ENCODE measurements at regions not wholly inside any gene's neighbourhood (a gene's known extent, or its start where the extent isn't known, plus 50 kb on each side); places are given as distances from the start of the nearest gene placed in this dataset.

DNA sequence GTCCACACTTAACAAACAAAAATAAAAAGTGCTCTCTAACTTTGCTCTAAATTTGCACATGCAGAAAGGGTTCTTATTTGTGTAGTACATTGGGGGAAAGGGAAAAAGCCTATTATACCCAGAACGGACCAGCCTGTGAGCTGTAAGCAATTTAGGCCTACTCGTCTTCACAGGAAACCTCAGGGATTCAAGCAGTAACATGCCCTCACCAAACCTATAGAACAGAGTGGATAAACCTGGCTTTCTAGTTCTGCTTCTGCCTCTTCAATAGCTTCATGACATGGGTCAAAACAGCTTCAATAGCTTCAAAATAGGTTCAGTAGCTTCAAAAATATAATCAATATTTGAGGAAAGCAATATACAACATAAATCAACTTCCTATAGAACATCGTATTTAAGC is 163.7 kb downstream of the ARL4A start:
- H3K4me1 ChIP-seq (ENCODE audit: insufficient read depth, low read length) = no peaks in the 10 kb centered on the region
- H3K4me3 ChIP-seq (ENCODE audit: insufficient read depth, low read length) = no peak overlapping the region
- H3K36me3 ChIP-seq (ENCODE audit: insufficient read depth, low read length) = no peaks in the 10 kb centered on the region
- no peaks in the 10 kb centered on the region for H4K20me1 ChIP-seq (ENCODE audit: insufficient read depth, low read length)
- no peaks in the 10 kb centered on the region for H3K27me3 ChIP-seq (ENCODE audit: insufficient read depth, low read length)
- no peaks in the 10 kb centered on the region for H3K9me3 ChIP-seq (ENCODE audit: low read depth, low read length)
- TF ChIP-seq, protein P1, sequence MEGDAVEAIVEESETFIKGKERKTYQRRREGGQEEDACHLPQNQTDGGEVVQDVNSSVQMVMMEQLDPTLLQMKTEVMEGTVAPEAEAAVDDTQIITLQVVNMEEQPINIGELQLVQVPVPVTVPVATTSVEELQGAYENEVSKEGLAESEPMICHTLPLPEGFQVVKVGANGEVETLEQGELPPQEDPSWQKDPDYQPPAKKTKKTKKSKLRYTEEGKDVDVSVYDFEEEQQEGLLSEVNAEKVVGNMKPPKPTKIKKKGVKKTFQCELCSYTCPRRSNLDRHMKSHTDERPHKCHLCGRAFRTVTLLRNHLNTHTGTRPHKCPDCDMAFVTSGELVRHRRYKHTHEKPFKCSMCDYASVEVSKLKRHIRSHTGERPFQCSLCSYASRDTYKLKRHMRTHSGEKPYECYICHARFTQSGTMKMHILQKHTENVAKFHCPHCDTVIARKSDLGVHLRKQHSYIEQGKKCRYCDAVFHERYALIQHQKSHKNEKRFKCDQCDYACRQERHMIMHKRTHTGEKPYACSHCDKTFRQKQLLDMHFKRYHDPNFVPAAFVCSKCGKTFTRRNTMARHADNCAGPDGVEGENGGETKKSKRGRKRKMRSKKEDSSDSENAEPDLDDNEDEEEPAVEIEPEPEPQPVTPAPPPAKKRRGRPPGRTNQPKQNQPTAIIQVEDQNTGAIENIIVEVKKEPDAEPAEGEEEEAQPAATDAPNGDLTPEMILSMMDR (IDR thresholded peaks at IDR 0.05; ENCODE audit: extremely low read depth, low read depth, low read length) = no peak
- no peak for DNase-seq (ENCODE audit: insufficient read length, low spot score, missing footprints)
- H3K27ac ChIP-seq (ENCODE audit: low read depth, low read length) = no peak overlapping the region
- no peaks in the 10 kb centered on the region for H3K79me2 ChIP-seq (ENCODE audit: insufficient read depth, low read length)
- no peak overlapping the region for H3K4me2 ChIP-seq (ENCODE audit: insufficient read depth, low read length)
- no peak overlapping the region for H2AFZ ChIP-seq (ENCODE audit: low read length)

DNA sequence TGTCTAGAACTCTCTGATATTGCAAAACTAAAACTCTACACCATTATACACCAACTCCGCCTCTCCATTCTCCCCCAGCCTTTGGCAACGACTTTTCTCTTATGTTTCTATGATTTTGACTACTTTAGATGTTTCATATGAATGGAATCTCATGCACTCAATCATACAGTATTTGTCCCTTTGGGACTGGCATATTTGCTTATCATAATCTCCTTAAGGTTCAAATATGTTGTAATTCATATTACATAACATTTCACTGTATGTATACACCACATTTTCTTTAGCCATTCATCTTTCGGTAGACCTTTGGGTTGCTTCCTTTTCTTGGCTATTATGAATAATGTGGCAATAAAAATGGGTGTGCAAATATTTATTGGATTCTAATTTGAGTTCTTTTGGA is 164.4 kb downstream of the ARL4A start:
- no peaks in the 10 kb centered on the region for H4K20me1 ChIP-seq (ENCODE audit: insufficient read depth, low read length)
- H3K36me3 ChIP-seq (ENCODE audit: insufficient read depth, low read length) = no peaks in the 10 kb centered on the region
- no peak overlapping the region for H3K4me2 ChIP-seq (ENCODE audit: insufficient read depth, low read length)
- H3K9me3 ChIP-seq (ENCODE audit: low read depth, low read length) = no peaks in the 10 kb centered on the region
- no peaks in the 10 kb centered on the region for H3K27me3 ChIP-seq (ENCODE audit: insufficient read depth, low read length)
- no peak overlapping the region for H3K4me3 ChIP-seq (ENCODE audit: insufficient read depth, low read length)
- no peak for DNase-seq (ENCODE audit: insufficient read length, low spot score, missing footprints)
- TF ChIP-seq, protein P1 (IDR thresholded peaks at IDR 0.05; ENCODE audit: extremely low read depth, low read depth, low read length) = no peak
- H3K4me1 ChIP-seq (ENCODE audit: insufficient read depth, low read length) = no peaks in the 10 kb centered on the region
- no peak overlapping the region for H2AFZ ChIP-seq (ENCODE audit: low read length)
- no peaks in the 10 kb centered on the region for H3K79me2 ChIP-seq (ENCODE audit: insufficient read depth, low read length)
- H3K27ac ChIP-seq (ENCODE audit: low read depth, low read length) = no peak overlapping the region

DNA sequence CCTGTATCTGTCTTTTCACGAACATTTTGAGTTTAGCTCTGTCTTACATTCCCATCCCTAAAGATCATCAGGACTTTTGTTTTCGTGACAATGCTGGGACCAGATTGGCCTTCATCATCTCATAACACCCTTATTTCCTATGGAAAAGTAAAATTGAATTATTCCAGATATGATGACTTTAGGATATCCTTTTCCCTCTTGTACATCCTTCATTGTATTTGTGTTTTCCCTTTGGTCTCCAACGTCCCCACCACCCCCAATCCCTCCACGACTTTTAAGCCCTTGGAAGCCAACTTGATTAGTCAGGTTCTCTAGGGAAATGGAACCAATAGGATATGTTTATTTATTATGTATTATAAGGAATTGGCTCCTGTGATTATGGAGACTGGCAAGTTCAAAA is 167.6 kb downstream of the ARL4A start:
- Histone ChIP-seq H3K79me2 (ENCODE audit: insufficient read depth, low read length) (no peaks in the 10 kb centered on the region), H3K4me3 (ENCODE audit: insufficient read depth, low read length) (no peak overlapping the region), H3K9me3 (ENCODE audit: low read depth, low read length) (no peaks in the 10 kb centered on the region), H4K20me1 (ENCODE audit: insufficient read depth, low read length) (no peaks in the 10 kb centered on the region), H3K4me1 (ENCODE audit: insufficient read depth, low read length) (no peaks in the 10 kb centered on the region), H3K36me3 (ENCODE audit: insufficient read depth, low read length) (no peaks in the 10 kb centered on the region), H3K4me2 (ENCODE audit: insufficient read depth, low read length) (no peak overlapping the region), H3K27ac (ENCODE audit: low read depth, low read length) (no peak overlapping the region), H2AFZ (ENCODE audit: low read length) (no peak overlapping the region), H3K27me3 (ENCODE audit: insufficient read depth, low read length) (no peaks in the 10 kb centered on the region)
- no peak for DNase-seq (ENCODE audit: insufficient read length, low spot score, missing footprints)
- TF ChIP-seq, protein P1 (IDR thresholded peaks at IDR 0.05; ENCODE audit: extremely low read depth, low read depth, low read length) = no peak

DNA sequence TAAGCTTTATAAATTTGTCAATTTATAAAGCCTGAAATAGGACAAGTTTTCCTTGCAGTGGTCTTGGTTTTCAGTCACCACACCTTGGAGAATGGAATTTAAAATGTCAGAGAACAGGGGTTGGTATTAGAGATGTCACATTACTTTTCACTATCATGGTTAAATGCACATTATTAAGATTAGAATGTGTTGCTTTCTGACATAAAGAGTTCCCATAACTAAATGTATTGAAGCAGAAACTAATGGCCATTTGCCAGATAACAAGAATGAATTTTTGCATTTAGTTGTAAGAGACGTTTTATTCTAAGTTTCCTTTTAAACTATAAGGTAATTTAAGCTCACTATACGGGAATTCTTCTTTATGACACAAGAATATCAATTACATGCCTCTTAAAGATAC is 172.3 kb downstream of the ARL4A start:
- TF ChIP-seq, protein P1 (IDR thresholded peaks at IDR 0.05; ENCODE audit: extremely low read depth, low read depth, low read length) = no peak
- H4K20me1 ChIP-seq (ENCODE audit: insufficient read depth, low read length) = no peaks in the 10 kb centered on the region
- H2AFZ ChIP-seq (ENCODE audit: low read length) = no peak overlapping the region

More for the DNA sequence above, 172.3 kb downstream of the ARL4A start:
- Histone ChIP-seq H3K9me3 (ENCODE audit: low read depth, low read length) (no peaks in the 10 kb centered on the region), H3K4me3 (ENCODE audit: insufficient read depth, low read length) (no peak overlapping the region), H3K27ac (ENCODE audit: low read depth, low read length) (no peak overlapping the region), H3K27me3 (ENCODE audit: insufficient read depth, low read length) (no peaks in the 10 kb centered on the region), H3K4me1 (ENCODE audit: insufficient read depth, low read length) (no peaks in the 10 kb centered on the region), H3K36me3 (ENCODE audit: insufficient read depth, low read length) (no peaks in the 10 kb centered on the region), H3K79me2 (ENCODE audit: insufficient read depth, low read length) (no peaks in the 10 kb centered on the region), H3K4me2 (ENCODE audit: insufficient read depth, low read length) (no peak overlapping the region)
- no peak for DNase-seq (ENCODE audit: insufficient read length, low spot score, missing footprints)
